ENCODE measurements at regions not wholly inside any gene's neighbourhood (a gene's known extent, or its start where the extent isn't known, plus 50 kb on each side); places are given as distances from the start of the nearest gene placed in this dataset.

GRCh38 chr18:70600225-70600925 lies 311.5 kb downstream of the SOCS6 start:
- RAD21 ChIA-PET (ENCODE audit: low non-redundant PET in 1 of 2, low total read pairs in 2 of 2, uncharacterized antibody in 2 of 2, unreplicated experiment in 2 of 2): no interaction called here
- ATAC-seq (no peak), DNase-seq (ENCODE audit: low read depth, low spot score) (no peak)
- TF ChIP-seq POLR2A (IDR thresholded peaks at IDR 0.05; ENCODE audit: borderline replicate concordance, extremely low read depth, insufficient read depth, insufficient read length) (no peak), TCF7L2 (IDR thresholded peaks at IDR 0.05; ENCODE audit: borderline replicate concordance, extremely low read depth, insufficient read depth, insufficient read length) (no peak), RAD21 (IDR thresholded peaks at IDR 0.05; ENCODE audit: low read depth) (no peak), YY1 (IDR thresholded peaks at IDR 0.05; ENCODE audit: extremely low read depth, insufficient replicate concordance, low read depth, low read length) (no peak), ZFX (IDR thresholded peaks at IDR 0.05) (no peak), EZH2 (IDR thresholded peaks at IDR 0.05) (no peak), JUND (IDR thresholded peaks at IDR 0.05) (no peak), MAX (IDR thresholded peaks at IDR 0.05) (no peak), CTCF (IDR thresholded peaks at IDR 0.05 in 2 of 3, conservative IDR thresholded peaks at IDR 0.05 in 1 of 3; ENCODE audit: borderline replicate concordance in 1 of 3, insufficient read depth in 1 of 3, low read depth in 2 of 3, low read length in 2 of 3) (no peak), REST (IDR thresholded peaks at IDR 0.05; ENCODE audit: low read depth) (no peak), ELF1 (IDR thresholded peaks at IDR 0.05; ENCODE audit: borderline replicate concordance, low read depth) (no peak), ATF3 (IDR thresholded peaks at IDR 0.05) (no peak)
- no TSS peak for BruUV-seq (replicated peaks)
- intact Hi-C loops (cut with micrococcal nuclease): no loop called here
- no peaks in the 10 kb centered on the region for H3K27me3 ChIP-seq (ENCODE audit: insufficient read depth, low read length)
- H3K4me1 ChIP-seq (ENCODE audit: control insufficient read depth in 1 of 2, insufficient read depth in 2 of 2, low read length in 2 of 2): no peaks in the 10 kb centered on the region
- H3K27ac ChIP-seq (ENCODE audit: low read depth, low read length): no peak overlapping the region
- H3K36me3 ChIP-seq (ENCODE audit: control insufficient read depth in 1 of 2, insufficient read depth in 2 of 2, low read length in 2 of 2): no peaks in the 10 kb centered on the region
- H3K4me2 ChIP-seq (ENCODE audit: low read length): no peak overlapping the region
- no peak overlapping the region for H2AFZ ChIP-seq (ENCODE audit: low read depth, low read length, poor library complexity, severe bottlenecking)
- no peaks in the 10 kb centered on the region for H4K20me1 ChIP-seq (ENCODE audit: insufficient read depth)
- H3K4me3 ChIP-seq (replicated peaks in 1 of 2; ENCODE audit: low read depth in 1 of 2, low read length in 2 of 2): no peak overlapping the region
- no peaks in the 10 kb centered on the region for H3K9me3 ChIP-seq (ENCODE audit: control insufficient read depth in 1 of 2, insufficient read depth in 1 of 2, low read depth in 1 of 2, low read length in 2 of 2)
- CTCF ChIA-PET: no interaction called here
- no peaks in the 10 kb centered on the region for H3K79me2 ChIP-seq (ENCODE audit: insufficient read depth, low read length)
- no peaks in the 10 kb centered on the region for H3K9me2 ChIP-seq (ENCODE audit: insufficient read depth)
- POLR2A ChIA-PET: interaction anchor here (1.1 kb wide), 1 partner anchor 9 kb away, joined by 3 read pairs; no protein-coding TSS in a partner anchor
- no peak overlapping the region for H3K9ac ChIP-seq (ENCODE audit: low read length)

All from HCT116 (cell line).